Muscle layer of colon (tissue), 2 donors: ENCODE measurements at regions not wholly inside any gene's neighbourhood (a gene's known extent, or its start where the extent isn't known, plus 50 kb on each side); places are given as distances from the start of the nearest gene placed in this dataset.

Source experiments
- H3K27ac ChIP-seq: one replicate; pipeline ENCODE4 v1.7.0; 2013; ENCODE audit warnings: low read depth, mild to moderate bottlenecking, low read length, moderate library complexity
- H3K27me3 ChIP-seq, 2 donors: one replicate each; pipeline ENCODE4 v1.7.0; 2013; ENCODE audit warnings: low read length in 2 of 2, mild to moderate bottlenecking in 2 of 2; ENCODE audit not compliant: insufficient read depth in 2 of 2, control insufficient read depth in 1 of 2
- H3K36me3 ChIP-seq: one replicate; pipeline ENCODE4 v1.7.0; 2013; ENCODE audit warnings: mild to moderate bottlenecking, low read length; ENCODE audit not compliant: insufficient read depth
- H3K4me1 ChIP-seq: one replicate; pipeline ENCODE4 v1.7.0; 2013; ENCODE audit warnings: mild to moderate bottlenecking, low read length; ENCODE audit not compliant: insufficient read depth
- H3K4me3 ChIP-seq, 2 donors: one replicate each; pipeline ENCODE4 v1.7.0; 2013; ENCODE audit warnings: low read length in 2 of 2, low read depth in 1 of 2, mild to moderate bottlenecking in 1 of 2, moderate library complexity in 1 of 2
- H3K9ac ChIP-seq: one replicate; pipeline ENCODE4 v1.7.0; 2013; ENCODE audit warnings: low read length
- H3K9me3 ChIP-seq: one replicate; pipeline ENCODE4 v1.7.0; 2013; ENCODE audit warnings: mild to moderate bottlenecking, low read length
- donor health status: abdominal sarcoma.
- donor health status: Adenocarcinoma of cecum.

GRCh38 chr2:120670771-120671480 lies 64.7 kb upstream of the GLI2 start:
- Histone ChIP-seq H3K4me1 (no peaks in the 10 kb centered on the region), H3K36me3 (no peaks in the 10 kb centered on the region), H3K9me3 (no peaks in the 10 kb centered on the region), H3K27ac (no peak overlapping the region), H3K27me3 (peaks cover 0 to 21% of the 10 kb centered on the region in 2 donors), H3K4me3 (no peak overlapping the region), H3K9ac (no peak overlapping the region)

- Histone ChIP-seq H3K27me3 (peaks cover 0 to 21% of the 10 kb centered on the region in 2 donors), H3K9ac (no peak overlapping the region), H3K27ac (no peak overlapping the region), H3K4me1 (no peaks in the 10 kb centered on the region), H3K4me3 (no peak overlapping the region), H3K9me3 (no peaks in the 10 kb centered on the region), H3K36me3 (no peaks in the 10 kb centered on the region)
Measured at GRCh38 chr2:120672526-120673204, 63.0 kb upstream of the GLI2 start.

GRCh38 chr2:120673205-120673550 lies 62.5 kb upstream of the GLI2 start:
- no peaks in the 10 kb centered on the region for H3K4me1 ChIP-seq
- no peak overlapping the region for H3K4me3 ChIP-seq
- H3K27me3 ChIP-seq = peaks cover 0 to 21% of the 10 kb centered on the region in 2 donors
- H3K27ac ChIP-seq = no peak overlapping the region
- H3K36me3 ChIP-seq = no peaks in the 10 kb centered on the region
- H3K9ac ChIP-seq = no peak overlapping the region
- H3K9me3 ChIP-seq = no peaks in the 10 kb centered on the region

- H3K27me3 ChIP-seq = peaks cover 0 to 21% of the 10 kb centered on the region in 2 donors
- H3K4me1 ChIP-seq = no peaks in the 10 kb centered on the region
- H3K9ac ChIP-seq = no peak overlapping the region
- no peaks in the 10 kb centered on the region for H3K36me3 ChIP-seq
- no peak overlapping the region for H3K27ac ChIP-seq
- no peak overlapping the region for H3K4me3 ChIP-seq
- no peaks in the 10 kb centered on the region for H3K9me3 ChIP-seq
Measured at GRCh38 chr2:120673571-120674061, 62.1 kb upstream of the GLI2 start.

- Histone ChIP-seq H3K4me3 (no peak overlapping the region), H3K9me3 (no peaks in the 10 kb centered on the region), H3K27me3 (peaks cover 0 to 18% of the 10 kb centered on the region in 2 donors), H3K27ac (no peak overlapping the region), H3K4me1 (no peaks in the 10 kb centered on the region), H3K36me3 (no peaks in the 10 kb centered on the region), H3K9ac (no peak overlapping the region)
Measured at GRCh38 chr2:120674246-120675170, 61.2 kb upstream of the GLI2 start.

GRCh38 chr2:120675460-120676130 lies 60.1 kb upstream of the GLI2 start:
- no peak overlapping the region for H3K4me3 ChIP-seq
- H3K9ac ChIP-seq = no peak overlapping the region
- no peaks in the 10 kb centered on the region for H3K4me1 ChIP-seq
- no peaks in the 10 kb centered on the region for H3K9me3 ChIP-seq
- H3K27ac ChIP-seq = no peak overlapping the region
- peaks cover 0 to 9% of the 10 kb centered on the region in 2 donors for H3K27me3 ChIP-seq
- H3K36me3 ChIP-seq = no peaks in the 10 kb centered on the region

GRCh38 chr2:120677221-120677620 lies 58.4 kb upstream of the GLI2 start:
- H3K27ac ChIP-seq = no peak overlapping the region
- no peaks in the 10 kb centered on the region for H3K36me3 ChIP-seq
- H3K4me1 ChIP-seq = no peaks in the 10 kb centered on the region
- H3K9me3 ChIP-seq = no peaks in the 10 kb centered on the region
- H3K9ac ChIP-seq = no peak overlapping the region
- H3K4me3 ChIP-seq = no peak overlapping the region
- H3K27me3 ChIP-seq = peaks cover 0 to 9% of the 10 kb centered on the region in 2 donors

- no peaks in the 10 kb centered on the region for H3K9me3 ChIP-seq
- no peak overlapping the region for H3K9ac ChIP-seq
- H3K4me3 ChIP-seq = no peak overlapping the region
- no peaks in the 10 kb centered on the region for H3K36me3 ChIP-seq
- no peak overlapping the region for H3K27ac ChIP-seq
- no peaks in the 10 kb centered on the region for H3K4me1 ChIP-seq
- peaks cover 0 to 9% of the 10 kb centered on the region in 2 donors for H3K27me3 ChIP-seq
Measured at GRCh38 chr2:120677696-120678247, 57.9 kb upstream of the GLI2 start.

GRCh38 chr2:120678251-120678650 lies 57.4 kb upstream of the GLI2 start:
- Histone ChIP-seq H3K4me3 (no peak overlapping the region), H3K4me1 (no peaks in the 10 kb centered on the region), H3K9ac (no peak overlapping the region), H3K36me3 (no peaks in the 10 kb centered on the region), H3K9me3 (no peaks in the 10 kb centered on the region), H3K27me3 (peaks cover 0 to 9% of the 10 kb centered on the region in 2 donors), H3K27ac (no peak overlapping the region)

GRCh38 chr2:120678926-120679325 lies 56.7 kb upstream of the GLI2 start:
- H3K27ac ChIP-seq = no peak overlapping the region
- H3K36me3 ChIP-seq = no peaks in the 10 kb centered on the region
- H3K27me3 ChIP-seq = peaks cover 0 to 9% of the 10 kb centered on the region in 2 donors
- no peak overlapping the region for H3K9ac ChIP-seq
- peaks cover 6% of the 10 kb centered on the region for H3K4me1 ChIP-seq
- H3K9me3 ChIP-seq = no peaks in the 10 kb centered on the region
- H3K4me3 ChIP-seq = no peak overlapping the region
